HG03103 (cell line): ENCODE measurements at regions not wholly inside any gene's neighbourhood (a gene's known extent, or its start where the extent isn't known, plus 50 kb on each side); places are given as distances from the start of the nearest gene placed in this dataset.
A peak's percentile ranks its signal among the peaks of the same experiment; 100 is the strongest.
"Not testable (repeated sequence)": the region's sequence is repeated elsewhere in the genome, so short reads cannot be mapped to it uniquely, and the experiment has no call there.

Experiments
- ATAC-seq: cut with Tn5 transposase; IDR thresholded peaks from one replicate; pipeline ENCODE4 v1.9.1; 2021; ENCODE audit warnings: low read depth; ENCODE audit not compliant: unreplicated experiment

DNA sequence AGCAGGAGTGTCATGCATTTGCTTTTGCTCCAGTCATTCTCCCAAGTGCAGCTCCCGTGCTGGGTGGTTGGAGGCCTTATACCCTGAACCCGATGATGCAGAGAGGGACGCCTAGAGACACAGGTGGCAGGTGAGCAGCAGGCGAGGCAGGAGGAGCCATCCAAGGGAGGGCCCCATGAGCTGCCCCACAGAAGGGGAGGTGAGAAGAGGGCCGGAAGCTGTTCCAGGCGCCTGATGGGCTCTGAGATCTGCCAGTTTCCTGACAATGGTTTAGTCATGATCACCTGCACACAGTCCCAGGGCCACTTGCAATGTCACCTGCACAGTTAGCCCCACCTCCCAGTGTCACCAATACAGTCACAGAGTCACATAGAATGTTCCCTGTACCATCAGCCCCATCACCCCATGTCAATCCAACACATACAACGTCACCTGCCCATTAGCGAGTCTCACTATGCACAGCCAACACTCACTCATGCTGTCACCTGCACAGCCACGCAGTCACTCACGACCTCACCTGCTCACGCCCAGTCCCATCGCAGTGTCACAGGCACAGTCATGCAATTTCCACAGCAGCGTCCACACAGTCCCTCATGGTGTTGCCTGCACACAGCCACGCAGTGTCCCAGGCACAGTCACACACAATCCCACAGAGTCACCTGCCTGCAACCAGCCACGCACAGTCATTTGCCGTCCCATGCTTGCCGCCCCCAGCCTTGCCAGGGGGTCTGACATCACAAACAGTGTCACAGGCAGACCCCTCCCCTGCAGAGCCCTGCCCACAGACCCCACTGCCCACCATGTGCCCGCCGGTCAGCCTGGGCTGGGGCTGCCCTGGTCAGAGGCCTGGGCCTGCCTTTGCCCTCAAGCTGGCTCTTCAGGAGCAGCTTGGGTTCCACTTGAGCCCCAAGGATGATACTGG lies 113.4 kb downstream of the LHX2 start:
- no peak for ATAC-seq

DNA sequence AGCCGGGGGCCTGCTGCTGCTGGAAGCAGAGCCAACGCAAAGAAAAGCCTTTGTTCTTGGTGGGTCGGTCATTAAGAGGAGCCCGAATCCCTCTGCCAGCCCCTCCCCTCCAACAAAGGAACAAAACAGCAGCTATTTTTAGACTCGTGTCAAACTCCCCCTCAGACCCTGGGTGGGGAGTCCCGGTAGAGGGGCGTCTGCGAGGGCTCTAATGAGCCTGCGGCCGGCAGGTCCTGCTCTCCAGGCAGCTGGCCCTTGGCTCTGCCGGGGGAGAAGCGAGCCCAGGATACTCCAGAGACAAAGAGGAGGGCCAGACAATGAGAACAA lies 114.0 kb downstream of the LHX2 start:
- no peak for ATAC-seq

DNA sequence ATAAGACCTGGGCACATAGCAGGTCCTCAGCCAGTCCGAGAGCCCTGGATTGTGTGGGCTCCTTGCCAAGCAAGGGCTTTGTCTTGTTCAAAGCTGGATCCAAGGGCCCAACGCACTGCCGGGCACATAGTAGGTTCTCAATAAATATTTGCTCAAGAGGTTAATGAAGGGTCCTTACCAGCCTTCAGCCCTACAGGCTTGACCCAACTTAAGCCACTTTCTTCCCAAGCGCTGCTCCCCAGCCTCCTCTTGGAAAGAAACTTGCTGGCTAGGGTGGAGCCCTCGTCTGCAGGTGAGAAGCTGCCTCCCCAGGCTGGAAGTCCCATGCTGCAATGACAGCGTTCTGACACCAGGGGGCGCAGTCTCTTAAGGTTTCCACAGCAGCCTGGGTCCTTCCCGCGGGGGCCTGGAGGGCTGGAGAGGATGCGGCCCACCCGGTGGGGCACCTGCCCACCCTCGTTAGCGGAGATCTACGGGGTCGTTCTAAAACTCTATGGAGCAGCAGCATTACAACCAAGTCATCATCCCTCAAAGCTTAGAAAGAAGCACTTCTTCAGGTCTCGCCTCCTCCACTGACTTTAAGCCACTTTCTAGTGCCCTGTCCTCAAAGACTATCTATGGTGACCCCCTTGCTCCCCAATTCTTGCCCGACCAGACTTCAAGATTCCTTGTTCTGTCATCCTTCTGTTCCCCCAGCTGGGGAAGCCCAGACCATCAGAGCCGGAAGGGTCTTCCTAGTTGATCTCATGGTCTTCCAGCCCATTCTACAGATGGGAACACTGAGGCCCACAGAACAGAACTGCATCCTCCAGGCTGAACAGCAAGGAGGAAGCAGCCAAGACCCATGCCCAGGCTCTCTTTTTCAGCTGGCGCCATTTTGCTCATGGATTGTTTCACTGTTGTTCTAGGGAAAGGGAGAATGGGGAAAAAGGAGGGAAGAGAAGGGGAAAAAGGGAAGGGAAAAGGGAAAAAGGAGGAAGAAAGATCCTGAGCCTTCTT lies 115.4 kb downstream of the LHX2 start:
- ATAC-seq, result peak; percentile 60

DNA sequence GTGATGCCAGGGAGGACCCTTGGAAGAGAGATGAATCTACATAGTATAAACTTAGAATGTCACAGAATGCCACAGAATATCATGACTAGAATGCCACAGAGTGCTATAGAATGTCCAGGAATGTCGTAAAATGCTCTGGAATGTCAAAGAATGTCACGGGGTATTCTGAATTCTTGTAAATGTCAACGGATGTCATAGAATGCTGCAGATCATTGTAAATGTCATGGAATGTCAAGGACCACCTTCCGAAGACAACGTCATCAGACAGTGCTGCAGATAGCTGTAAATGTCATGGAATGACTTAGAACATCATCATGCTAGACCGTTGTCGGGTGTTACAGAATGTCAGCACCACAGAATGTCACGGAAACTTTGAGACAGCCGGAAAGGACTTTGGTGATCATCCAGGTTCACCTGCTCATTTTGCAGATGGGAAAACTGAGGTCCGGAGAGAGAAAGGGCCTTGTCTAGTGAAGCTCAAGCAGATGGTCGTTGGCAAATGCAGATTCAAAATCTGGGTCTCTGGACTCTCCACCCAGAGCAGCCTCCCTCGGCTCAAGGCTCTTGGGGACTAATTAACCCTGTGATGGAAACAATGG lies 117.1 kb downstream of the LHX2 start:
- no peak for ATAC-seq

DNA sequence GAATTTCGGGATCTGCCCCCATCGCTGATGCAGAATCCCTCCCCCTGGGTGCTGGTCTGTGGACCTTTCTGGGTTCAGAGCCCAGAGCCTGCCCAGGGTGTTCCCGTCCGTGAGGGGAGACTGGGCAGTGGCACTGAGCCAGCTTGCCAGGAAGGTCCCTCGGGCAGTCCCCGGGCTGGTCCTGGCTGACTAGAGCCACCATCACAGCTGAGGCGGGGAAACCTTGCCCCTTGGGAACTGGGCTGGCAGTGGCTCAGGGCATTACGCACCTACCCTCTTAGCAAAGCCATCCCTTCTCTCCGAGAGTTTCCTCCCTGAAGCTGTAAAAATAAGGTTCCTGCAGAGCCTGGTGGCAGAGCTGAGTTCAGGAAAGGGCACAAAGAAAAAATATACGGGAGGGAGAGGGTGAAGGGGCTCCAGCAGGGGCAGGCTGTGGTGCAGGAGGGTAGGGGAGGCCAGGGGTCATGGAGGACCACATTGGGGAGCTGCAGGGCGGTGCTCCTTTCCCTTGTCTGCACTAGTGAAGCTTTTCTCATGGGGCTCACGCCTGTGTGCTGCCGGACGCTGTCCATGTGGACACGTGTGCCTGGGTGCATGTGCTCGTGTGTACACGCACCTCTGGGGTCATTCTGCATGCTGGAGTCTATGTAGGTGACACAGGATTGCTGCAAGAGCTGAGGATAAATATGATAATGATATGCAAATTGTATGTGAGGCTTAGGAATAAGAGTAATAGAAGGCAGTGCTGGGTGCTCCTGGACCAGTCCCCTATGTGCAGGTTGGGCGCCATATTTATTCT lies 118.9 kb downstream of the LHX2 start:
- ATAC-seq, result no peak

DNA sequence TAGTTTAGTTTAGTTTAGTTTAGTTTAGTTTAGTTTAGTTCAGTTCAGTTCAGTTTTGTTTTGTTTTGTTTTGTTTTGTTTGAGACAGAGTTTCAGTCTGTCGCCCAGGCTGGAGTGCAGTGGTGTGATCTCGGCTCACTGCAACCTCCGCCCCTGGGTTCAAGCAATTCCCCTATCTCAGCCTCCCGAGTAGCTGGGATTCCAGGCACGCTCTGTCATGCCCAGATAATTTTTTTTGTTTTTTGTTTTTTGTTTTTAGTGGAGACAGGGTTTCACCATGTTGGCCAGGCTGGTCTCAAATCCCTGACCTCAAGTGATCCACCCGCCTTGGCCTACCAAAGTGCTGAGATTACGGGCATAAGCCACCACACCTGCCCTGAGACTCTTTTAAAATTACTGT lies 120.0 kb downstream of the LHX2 start:
- ATAC-seq, result not testable (repeated sequence)

DNA sequence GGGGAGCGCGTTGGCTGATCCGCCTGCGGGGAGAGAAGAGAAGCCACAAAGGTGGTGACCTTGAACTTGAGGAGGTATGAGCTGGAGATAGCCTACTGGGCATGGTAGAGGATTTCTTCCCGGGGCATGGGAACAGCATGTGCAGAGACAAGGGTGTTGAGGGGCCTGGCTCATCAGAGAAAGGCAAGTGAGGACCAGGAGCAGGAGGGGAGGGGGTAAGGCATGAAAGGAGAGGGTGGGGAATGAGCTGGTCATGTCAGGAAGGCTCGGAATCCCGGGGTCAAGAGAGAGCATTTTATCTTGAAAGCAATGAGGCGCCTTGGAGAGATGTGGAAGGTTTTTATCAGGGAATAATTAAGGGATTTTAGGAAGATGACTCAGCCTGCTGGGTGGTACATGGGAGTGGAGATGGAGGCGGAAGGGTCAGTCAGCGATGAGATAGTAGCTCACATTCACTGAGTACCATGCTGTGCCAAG lies 121.1 kb downstream of the LHX2 start:
- ATAC-seq, result no peak

DNA sequence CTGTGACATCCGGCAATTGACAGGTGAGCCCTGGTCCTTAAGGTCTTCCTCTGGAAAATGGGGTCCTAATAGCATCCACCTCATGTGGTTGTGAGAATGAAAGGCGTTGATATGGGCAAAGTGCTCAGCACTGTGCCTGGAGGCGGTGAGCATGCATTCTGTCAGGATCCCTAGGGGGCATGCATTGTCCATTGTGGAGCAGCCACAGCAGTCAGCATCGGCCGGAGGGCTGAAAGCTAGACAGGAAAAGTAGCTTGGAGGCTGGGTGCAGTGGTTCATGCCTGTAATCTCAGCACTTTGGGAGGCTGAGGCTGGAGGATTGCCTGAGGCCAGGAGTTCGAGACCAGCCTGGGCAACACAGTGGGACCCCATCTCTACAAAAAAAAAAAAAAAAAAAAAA lies 122.2 kb downstream of the LHX2 start:
- no peak for ATAC-seq

DNA sequence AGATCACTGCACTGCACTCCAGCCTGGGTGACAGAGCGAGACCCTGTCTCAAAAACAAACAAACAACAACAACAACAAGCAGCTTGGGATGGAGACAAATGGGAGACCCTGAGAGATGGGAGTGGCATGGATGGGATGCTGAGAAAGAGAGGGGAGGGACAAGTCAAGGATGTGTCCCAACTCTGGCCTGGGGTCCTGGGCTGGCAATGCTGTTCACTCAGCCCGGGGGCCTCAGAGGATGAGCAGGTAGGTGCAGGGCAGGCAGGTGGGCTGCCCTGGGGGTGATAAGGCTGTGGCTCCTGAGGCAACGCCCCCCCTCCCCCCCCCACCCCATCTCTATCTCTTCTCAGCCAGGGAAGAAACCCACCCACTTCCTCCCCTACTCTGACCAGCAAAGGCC lies 123.0 kb downstream of the LHX2 start:
- no peak for ATAC-seq

DNA sequence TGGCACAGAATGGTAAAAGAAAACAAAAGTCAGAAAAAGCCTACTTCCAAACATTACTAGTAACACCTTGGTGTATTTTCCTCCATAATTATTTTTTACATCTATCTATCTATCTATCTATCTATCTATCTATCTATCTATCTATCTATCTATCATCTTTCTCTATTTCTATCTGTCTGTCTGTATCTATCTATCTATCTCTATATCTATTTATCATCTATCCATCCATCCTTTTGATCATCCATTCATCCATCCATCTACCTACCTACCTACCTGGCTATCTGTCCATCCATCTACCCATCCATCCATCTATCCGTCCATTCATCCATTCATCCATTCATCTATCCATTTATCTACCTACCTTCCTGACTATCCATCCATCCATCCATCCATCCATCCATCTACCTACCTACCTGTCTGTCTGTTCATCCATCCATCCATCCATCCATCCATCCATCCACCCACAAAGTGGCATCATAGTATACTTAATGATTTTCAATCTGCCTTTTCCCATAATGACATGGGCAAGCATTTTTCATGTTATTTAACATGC lies 121.9 kb upstream of the NEK6 start:
- no peak for ATAC-seq

DNA sequence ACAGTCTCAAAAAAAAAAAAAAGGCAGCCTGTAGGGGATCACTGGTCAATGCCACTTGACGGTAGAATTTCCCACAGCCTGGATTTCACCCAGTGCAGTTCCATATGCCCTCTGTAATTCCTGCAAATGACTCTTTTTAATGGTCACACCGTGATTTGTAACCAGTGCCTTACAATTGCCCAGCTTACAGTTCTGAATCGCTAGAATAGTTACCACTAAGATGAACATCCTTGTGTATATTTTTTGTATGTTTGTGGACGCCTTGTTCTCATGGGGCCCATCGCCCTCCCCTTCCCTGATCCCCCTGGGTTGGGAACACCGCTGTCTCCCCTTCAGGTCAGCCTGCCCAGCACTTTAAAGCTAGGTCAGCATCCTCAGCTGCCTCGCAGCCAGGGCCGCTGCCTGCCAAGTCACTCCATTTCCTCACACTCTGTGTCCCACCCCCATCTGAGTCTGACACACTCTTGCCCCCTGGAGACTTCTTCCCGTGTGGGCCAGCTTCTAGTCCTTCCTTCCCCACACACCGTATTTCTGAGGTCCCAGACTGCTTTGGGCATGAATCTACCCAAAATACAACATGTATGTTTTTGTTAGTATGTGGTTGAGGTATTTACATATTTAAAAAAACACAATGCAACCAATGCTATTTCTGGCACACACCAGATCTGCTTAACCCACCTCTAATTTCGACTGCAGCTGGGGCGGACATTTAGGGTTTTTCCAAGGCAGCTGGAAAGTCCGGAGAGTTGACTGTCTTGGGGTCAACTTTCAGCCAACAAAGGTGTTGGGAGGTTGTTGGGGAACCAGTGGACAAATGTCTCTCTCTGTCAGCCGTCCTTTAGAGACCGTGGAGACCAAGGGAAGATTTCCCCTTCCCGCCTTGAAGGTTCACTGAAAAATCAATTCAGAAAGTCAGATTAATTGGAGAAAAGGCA lies 120.5 kb upstream of the NEK6 start:
- peak; percentile 63 for ATAC-seq

DNA sequence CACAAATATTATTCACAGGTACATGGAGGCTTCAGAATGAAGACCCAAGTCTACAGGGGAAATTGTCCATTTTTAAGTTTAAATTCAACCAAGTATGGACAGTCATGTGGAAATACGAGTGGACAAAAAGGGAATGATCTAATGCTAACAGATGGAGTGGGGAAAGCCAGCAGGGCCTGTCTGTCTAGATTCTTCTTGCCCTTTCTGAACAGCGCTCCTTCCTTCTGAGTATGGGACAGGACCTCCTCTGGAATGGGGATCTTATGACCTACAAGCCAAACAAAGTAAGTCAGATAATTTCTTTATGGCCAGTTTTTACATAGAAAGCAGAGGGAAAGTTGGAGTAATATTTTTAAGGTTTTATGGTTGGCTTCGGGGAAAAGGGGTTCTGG lies 119.8 kb upstream of the NEK6 start:
- ATAC-seq, result no peak

DNA sequence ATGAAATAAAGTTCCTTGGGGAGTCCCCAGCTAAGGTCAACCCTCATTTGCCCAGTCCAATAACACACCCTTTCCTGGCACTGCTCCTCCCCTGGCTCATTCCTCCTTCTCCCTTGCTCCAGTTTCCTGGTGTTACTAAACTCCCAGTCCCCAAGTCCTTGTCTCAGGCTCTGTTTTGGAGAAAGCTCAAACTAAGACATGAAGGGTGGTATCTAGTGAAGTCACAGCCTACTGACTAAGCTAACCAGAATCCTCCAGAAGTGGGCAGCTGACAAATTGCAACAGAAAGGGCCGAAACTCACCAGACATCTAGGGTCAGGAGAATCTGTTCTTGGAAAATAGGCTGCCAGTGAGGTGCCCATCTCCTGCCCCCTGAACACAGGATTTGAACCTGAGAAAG lies 118.7 kb upstream of the NEK6 start:
- ATAC-seq, result no peak

DNA sequence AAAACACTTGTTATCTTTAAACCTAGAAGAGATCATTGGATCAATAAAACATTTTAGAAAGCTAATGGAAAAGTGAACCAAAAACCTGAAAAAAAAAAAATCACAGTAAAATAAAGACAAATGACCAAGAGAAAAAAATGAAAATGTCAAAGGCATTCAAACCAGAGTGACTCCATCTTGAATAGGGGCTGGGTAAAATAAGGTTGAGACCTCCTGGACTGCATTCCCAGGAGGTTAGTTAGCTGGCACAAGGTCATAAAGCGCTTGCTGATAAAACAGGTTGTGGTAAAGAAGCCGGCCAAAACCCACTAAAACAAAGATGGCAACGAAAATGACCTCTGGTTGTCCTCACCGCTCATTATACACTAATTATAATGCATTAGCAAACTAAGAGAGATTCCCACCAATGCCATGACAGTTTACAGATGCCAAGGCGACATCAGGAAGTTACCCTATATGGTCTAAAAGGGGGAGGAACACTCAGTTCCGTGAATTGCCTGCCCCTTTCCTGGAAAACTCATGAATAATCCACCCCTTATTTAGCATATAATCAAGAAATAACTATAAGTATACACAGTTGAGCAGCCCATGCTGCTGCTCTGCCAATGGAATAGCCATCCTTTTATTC lies 116.7 kb upstream of the NEK6 start:
- no peak for ATAC-seq

DNA sequence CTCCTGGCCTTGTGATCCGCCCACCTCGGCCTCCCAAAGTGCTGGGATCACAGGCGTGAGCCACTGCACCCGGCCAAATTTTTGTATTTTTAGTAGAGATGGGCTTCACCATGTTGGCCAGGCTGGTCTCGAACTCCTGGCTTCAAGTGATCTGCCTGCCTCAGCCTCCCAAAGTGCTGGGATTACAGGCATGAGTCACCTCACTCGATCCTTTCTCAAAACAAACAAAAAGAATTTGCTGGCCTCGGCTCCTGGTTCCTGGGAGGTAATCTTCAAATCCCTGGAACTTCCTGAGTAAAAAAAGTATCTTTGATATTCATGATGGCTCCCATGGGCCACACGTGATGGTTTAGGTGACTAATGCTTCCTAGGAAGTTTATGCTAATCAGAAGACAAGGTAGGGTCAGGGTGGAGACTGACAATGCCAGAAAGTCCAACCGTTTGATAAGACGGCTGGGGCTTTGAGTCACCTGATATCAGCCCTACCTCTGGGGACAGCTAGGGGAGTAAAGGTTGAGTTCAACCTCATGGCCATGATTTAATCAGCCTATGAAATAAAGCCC lies 113.1 kb upstream of the NEK6 start:
- ATAC-seq, result not testable (repeated sequence)

DNA sequence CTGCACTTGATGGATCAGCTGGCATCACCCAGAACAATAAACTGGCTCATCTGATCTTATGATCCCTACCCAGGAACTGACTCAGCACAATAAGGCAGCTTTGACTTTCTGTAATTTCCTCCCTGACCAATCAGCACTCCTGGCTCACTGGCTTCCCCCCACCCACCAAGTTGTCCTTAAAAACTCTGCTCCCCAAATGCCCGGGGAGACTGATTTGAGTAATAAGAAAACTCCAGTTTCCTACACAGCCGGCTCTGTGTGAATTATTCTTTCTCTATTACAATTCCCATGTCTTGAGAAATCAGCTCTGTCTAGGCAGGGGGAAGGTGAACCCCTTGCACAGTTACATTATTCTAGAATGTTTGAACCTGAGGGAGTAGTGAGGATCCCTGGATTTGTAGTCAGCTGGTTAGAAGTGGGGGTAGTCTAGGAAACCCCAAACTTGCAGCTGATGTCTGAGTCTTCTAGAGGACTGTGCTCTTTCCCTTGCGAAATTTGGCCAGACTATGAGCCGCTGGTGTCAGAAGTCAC lies 111.7 kb upstream of the NEK6 start:
- no peak for ATAC-seq

DNA sequence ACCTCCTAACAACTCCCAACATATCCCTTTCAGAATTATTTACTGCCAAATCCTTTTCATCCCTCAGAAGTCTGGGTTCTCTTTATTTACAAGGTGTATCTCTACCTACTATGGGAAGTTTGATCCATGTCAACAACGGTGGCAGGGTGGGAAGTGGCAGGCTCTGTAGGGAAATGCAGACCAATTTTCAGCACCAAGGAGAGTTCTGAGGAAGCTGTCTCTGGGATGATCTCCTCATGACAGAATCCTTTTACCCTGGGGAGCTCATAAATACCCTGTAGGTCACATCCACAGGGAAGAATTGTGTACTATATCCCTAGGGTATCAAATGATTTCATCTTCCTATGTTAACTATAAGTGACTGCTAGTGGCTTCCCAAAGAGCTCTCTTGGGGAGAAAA lies 107.8 kb upstream of the NEK6 start:
- ATAC-seq, result no peak

DNA sequence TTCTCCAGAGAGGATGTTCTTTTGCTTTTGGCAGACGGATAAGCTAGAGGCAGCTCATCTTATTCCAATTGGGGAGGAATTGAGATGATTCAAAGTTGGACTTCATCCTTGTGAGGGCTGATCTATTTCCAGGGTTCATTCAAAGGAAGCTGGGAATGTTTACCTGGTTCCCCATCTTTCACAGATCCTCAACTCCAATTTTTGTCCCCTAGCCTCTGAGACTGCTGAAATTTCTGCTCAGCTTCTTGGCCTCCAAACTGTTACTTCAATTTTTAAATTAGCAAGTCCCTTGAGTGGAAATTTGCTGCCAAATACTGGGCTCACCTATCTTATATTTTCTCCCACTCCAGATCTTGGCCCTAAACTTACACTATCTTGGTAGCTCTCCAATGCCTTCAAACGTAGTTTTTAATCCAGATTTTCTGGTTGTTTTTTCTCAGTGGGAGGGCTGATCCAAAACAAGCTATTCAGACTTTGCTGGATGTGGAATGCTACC lies 93.9 kb upstream of the NEK6 start:
- ATAC-seq, result no peak
